CD14-positive monocyte (primary cell): ENCODE measurements at regions not wholly inside any gene's neighbourhood (a gene's known extent, or its start where the extent isn't known, plus 50 kb on each side); places are given as distances from the start of the nearest gene placed in this dataset.

Experiments used
- DNase-seq, 3 donors: peaks; one replicate each; pipeline ENCODE4 v3.0.0-alpha.2; 2011 to 2022
- H2AFZ ChIP-seq: 2 replicates; pipeline ENCODE4 v1.6.0; 2012; ENCODE audit warnings: mild to moderate bottlenecking, low read depth, low read length, inconsistent platforms; ENCODE audit not compliant: insufficient read depth, poor library complexity, severe bottlenecking
- H3K27ac ChIP-seq, 2 donors: 1 replicate in 1 of 2; 2 replicates in 1 of 2; pipeline ENCODE4 v1.5.1; 2012 to 2013; ENCODE audit warnings: low read length in 2 of 2, control low read depth in 1 of 2, inconsistent platforms in 1 of 2, low read depth in 1 of 2, mild to moderate bottlenecking in 1 of 2
- H3K27me3 ChIP-seq, 2 donors: one replicate each; pipeline versions ENCODE4 v1.6.0 to v1.6.1; 2011 to 2013; ENCODE audit warnings: low read length in 2 of 2; ENCODE audit not compliant: control insufficient read depth in 2 of 2, insufficient read depth in 2 of 2
- H3K36me3 ChIP-seq, 2 donors: replicated peaks in 1 of 2; 1 replicate in 1 of 2; 2 replicates in 1 of 2; pipeline versions ENCODE4 v1.5.1 to v1.6.1; 2012 to 2013; ENCODE audit warnings: low read length in 2 of 2, control low read depth in 1 of 2, inconsistent platforms in 1 of 2, mild to moderate bottlenecking in 1 of 2; ENCODE audit not compliant: insufficient read depth in 2 of 2, control insufficient read depth in 1 of 2
- H3K4me1 ChIP-seq, 2 donors: 1 replicate in 1 of 2; 2 replicates in 1 of 2; pipeline versions ENCODE4 v1.5.1 to v1.6.1; 2012 to 2013; ENCODE audit warnings: low read length in 2 of 2, control low read depth in 1 of 2, inconsistent platforms in 1 of 2, mild to moderate bottlenecking in 1 of 2, moderate library complexity in 1 of 2; ENCODE audit not compliant: insufficient read depth in 2 of 2, control insufficient read depth in 1 of 2
- H3K4me2 ChIP-seq: replicated peaks from 2 replicates; pipeline ENCODE3; 2012; ENCODE audit warnings: low read length, moderate library complexity, mild to moderate bottlenecking; ENCODE audit not compliant: poor library complexity, severe bottlenecking; ENCODE audit errors: extremely low read depth
- H3K4me3 ChIP-seq, 3 experiments: fragments of 200-600 bp in 1 of 3; sonication (generic) in 1 of 3; replicated peaks in 1 of 3; 1 replicate in 2 of 3; 2 replicates in 1 of 3; pipeline ENCODE4 v1.5.1; 2011 to 2013; ENCODE audit warnings: low read length in 3 of 3, mild to moderate bottlenecking in 3 of 3, control low read depth in 2 of 3, low read depth in 2 of 3, inconsistent platforms in 1 of 3, moderate library complexity in 1 of 3
- H3K79me2 ChIP-seq: 2 replicates; pipeline ENCODE4 v1.6.0; 2012; ENCODE audit warnings: mild to moderate bottlenecking, control low read depth, inconsistent platforms, low read length, moderate library complexity; ENCODE audit not compliant: insufficient read depth
- H3K9ac ChIP-seq: 2 replicates; pipeline ENCODE4 v1.6.0; 2017; ENCODE audit warnings: low read length, mild to moderate bottlenecking; ENCODE audit not compliant: insufficient read depth, poor library complexity, severe bottlenecking
- H3K9me3 ChIP-seq, 2 donors: replicated peaks in 1 of 2; 1 replicate in 1 of 2; 2 replicates in 1 of 2; pipeline versions ENCODE4 v1.5.1 to v1.6.1; 2012 to 2013; ENCODE audit warnings: low read length in 2 of 2, control low read depth in 1 of 2; ENCODE audit not compliant: control insufficient read depth in 1 of 2, insufficient read depth in 1 of 2
- H4K20me1 ChIP-seq: 2 replicates; pipeline ENCODE4 v1.6.0; 2012; ENCODE audit warnings: mild to moderate bottlenecking, low read length, control low read depth, moderate library complexity; ENCODE audit not compliant: insufficient read depth
- H3K27ac Mint-ChIP-seq, 7 donors: one replicate each; pipeline ENCODE4 v1.8.0; 2020; ENCODE audit warnings: mild to moderate bottlenecking in 7 of 7, mixed read lengths in 7 of 7, moderate library complexity in 6 of 7, inconsistent platforms in 2 of 7
- H3K27me3 Mint-ChIP-seq, 3 donors: one replicate each; pipeline ENCODE4 v1.8.0; 2021 to 2022; ENCODE audit warnings: low read depth in 3 of 3, mild to moderate bottlenecking in 3 of 3, mixed read lengths in 3 of 3, moderate library complexity in 3 of 3, inconsistent platforms in 1 of 3
- H3K36me3 Mint-ChIP-seq, 2 donors: one replicate each; pipeline ENCODE4 v1.8.0; 2020; ENCODE audit warnings: mixed read lengths in 2 of 2, inconsistent platforms in 1 of 2, mild to moderate bottlenecking in 1 of 2
- H3K4me1 Mint-ChIP-seq: one replicate; pipeline ENCODE4 v1.8.0; 2020; ENCODE audit warnings: mild to moderate bottlenecking, mixed read lengths
- H3K4me3 Mint-ChIP-seq, 2 donors: one replicate each; pipeline ENCODE4 v1.8.0; 2020; ENCODE audit warnings: mild to moderate bottlenecking in 2 of 2, mixed read lengths in 2 of 2, moderate library complexity in 1 of 2
- H3K9me3 Mint-ChIP-seq, 7 donors: one replicate each; pipeline ENCODE4 v1.8.0; 2020 to 2022; ENCODE audit warnings: mixed read lengths in 7 of 7, mild to moderate bottlenecking in 6 of 7, moderate library complexity in 6 of 7, inconsistent platforms in 2 of 7
- WGBS: methylation state at CpG from one replicate; pipeline ENCODE4 v1.1.5; 2013; ENCODE audit warnings: missing lambda C conversion rate; ENCODE audit not compliant: insufficient coverage; 5-methylcytosine and 5-hydroxymethylcytosine counted together
- intact Hi-C, 2 donors: fragments of 100-400 bp; cut with micrococcal nuclease; formaldehyde crosslinking; loops; one replicate each; pipeline versions ENCODE4 v1.15.0 to v1.15.1; 2023
- TF ChIP-seq, protein P1 (sequence below): fragments of 200-600 bp; IDR thresholded peaks from one replicate; pipeline ENCODE4 v1.8.0; 2022; ENCODE audit warnings: antibody characterized with exemption, mild to moderate bottlenecking

DNA sequence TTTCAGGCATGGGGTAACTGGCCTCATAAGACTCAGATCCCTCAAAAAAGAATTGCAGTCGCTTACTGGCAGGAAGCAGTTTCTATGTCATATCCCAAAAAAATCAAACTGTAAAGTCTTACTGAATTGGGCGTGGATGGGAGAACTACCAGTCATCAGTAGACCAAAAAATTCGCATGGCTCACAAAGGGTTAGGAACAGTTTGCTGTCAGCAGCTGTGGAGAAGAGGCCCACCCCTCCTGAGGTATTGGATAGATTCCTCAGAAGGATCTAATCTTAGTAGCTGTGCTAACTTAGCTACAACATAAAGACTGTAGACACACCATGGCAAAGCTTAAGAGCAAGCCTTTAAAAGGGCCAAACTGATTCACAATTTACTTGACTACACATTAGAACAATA, 478.3 kb upstream of the FTMT start:
- H3K4me2 ChIP-seq, result no peak overlapping the region
- H3K4me1 Mint-ChIP-seq, result no peaks in the 10 kb centered on the region

GRCh38 chr5:121377461-121377860, 474.2 kb upstream of the FTMT start:
- Histone ChIP-seq H3K27ac (no peak overlapping the region), H3K4me1 (no peaks in the 10 kb centered on the region), H2AFZ (no peak overlapping the region), H4K20me1 (no peaks in the 10 kb centered on the region), H3K4me3 (no peak overlapping the region), H3K4me2 (no peak overlapping the region), H3K36me3 (no peaks in the 10 kb centered on the region), H3K27me3 (no peaks in the 10 kb centered on the region), H3K9ac (no peak overlapping the region), H3K9me3 (no peaks in the 10 kb centered on the region), H3K79me2 (no peaks in the 10 kb centered on the region)
- 0% methylated on average over 1 of the region's 1 CpG for WGBS
- intact Hi-C loops, result no loop called here
- no peak overlapping the region for H3K4me3 Mint-ChIP-seq
- no peaks in the 10 kb centered on the region for H3K27me3 Mint-ChIP-seq
- no peaks in the 10 kb centered on the region for H3K36me3 Mint-ChIP-seq
- H3K4me1 Mint-ChIP-seq, result no peaks in the 10 kb centered on the region
- DNase-seq, result no peak
- H3K9me3 Mint-ChIP-seq, result peaks cover 0 to 7% (median 2%) of the 10 kb centered on the region in 7 donors
- TF ChIP-seq, protein P1, sequence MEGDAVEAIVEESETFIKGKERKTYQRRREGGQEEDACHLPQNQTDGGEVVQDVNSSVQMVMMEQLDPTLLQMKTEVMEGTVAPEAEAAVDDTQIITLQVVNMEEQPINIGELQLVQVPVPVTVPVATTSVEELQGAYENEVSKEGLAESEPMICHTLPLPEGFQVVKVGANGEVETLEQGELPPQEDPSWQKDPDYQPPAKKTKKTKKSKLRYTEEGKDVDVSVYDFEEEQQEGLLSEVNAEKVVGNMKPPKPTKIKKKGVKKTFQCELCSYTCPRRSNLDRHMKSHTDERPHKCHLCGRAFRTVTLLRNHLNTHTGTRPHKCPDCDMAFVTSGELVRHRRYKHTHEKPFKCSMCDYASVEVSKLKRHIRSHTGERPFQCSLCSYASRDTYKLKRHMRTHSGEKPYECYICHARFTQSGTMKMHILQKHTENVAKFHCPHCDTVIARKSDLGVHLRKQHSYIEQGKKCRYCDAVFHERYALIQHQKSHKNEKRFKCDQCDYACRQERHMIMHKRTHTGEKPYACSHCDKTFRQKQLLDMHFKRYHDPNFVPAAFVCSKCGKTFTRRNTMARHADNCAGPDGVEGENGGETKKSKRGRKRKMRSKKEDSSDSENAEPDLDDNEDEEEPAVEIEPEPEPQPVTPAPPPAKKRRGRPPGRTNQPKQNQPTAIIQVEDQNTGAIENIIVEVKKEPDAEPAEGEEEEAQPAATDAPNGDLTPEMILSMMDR, result no peak
- H3K27ac Mint-ChIP-seq, result no peak overlapping the region

More for the DNA sequence above, 478.3 kb upstream of the FTMT start:
- WGBS, result 100% methylated on average over 1 of the region's 3 CpGs
- H3K9me3 Mint-ChIP-seq, result peaks cover 0 to 9% (median 2%) of the 10 kb centered on the region in 7 donors
- H3K9me3 ChIP-seq, result no peaks in the 10 kb centered on the region
- TF ChIP-seq, protein P1, result no peak
- intact Hi-C loops, result no loop called here
- no peaks in the 10 kb centered on the region for H3K27me3 Mint-ChIP-seq
- H3K36me3 Mint-ChIP-seq, result no peaks in the 10 kb centered on the region
- H3K4me3 Mint-ChIP-seq, result no peak overlapping the region
- no peaks in the 10 kb centered on the region for H4K20me1 ChIP-seq
- no peaks in the 10 kb centered on the region for H3K79me2 ChIP-seq
- H3K27ac ChIP-seq, result no peak overlapping the region
- no peaks in the 10 kb centered on the region for H3K27me3 ChIP-seq
- no peak overlapping the region for H2AFZ ChIP-seq
- H3K4me3 ChIP-seq, result no peak overlapping the region
- H3K4me1 ChIP-seq, result no peaks in the 10 kb centered on the region
- DNase-seq, result no peak
- no peak overlapping the region for H3K9ac ChIP-seq
- no peaks in the 10 kb centered on the region for H3K36me3 ChIP-seq
- H3K27ac Mint-ChIP-seq, result no peak overlapping the region
